Smooth muscle cell (in vitro differentiated cells): ENCODE measurements at regions not wholly inside any gene's neighbourhood (a gene's known extent, or its start where the extent isn't known, plus 50 kb on each side); places are given as distances from the start of the nearest gene placed in this dataset.

Experiments
- DNase-seq: peaks from one replicate; lab custom pipeline; 2025; ENCODE audit not compliant: unreplicated experiment; lab: John Stamatoyannopoulos, UW
- H2AFZ ChIP-seq: fragments of 200-600 bp; sonication (generic); 2 replicates; pipeline ENCODE4 v1.6.0; 2016; ENCODE audit warnings: antibody characterized with exemption, low read depth, mild to moderate bottlenecking
- H3F3A ChIP-seq: fragments of 200-600 bp; sonication (generic); 2 replicates; pipeline ENCODE4 v1.6.0; 2017; ENCODE audit warnings: antibody characterized with exemption, low read depth
- H3K27ac ChIP-seq: fragments of 200-600 bp; sonication (generic); 2 replicates; pipeline ENCODE4 v1.5.1; 2016; ENCODE audit warnings: low read depth, mild to moderate bottlenecking
- H3K27me3 ChIP-seq: fragments of 200-600 bp; sonication (generic); 2 replicates; pipeline ENCODE4 v1.6.1; 2016; ENCODE audit warnings: low read depth, mild to moderate bottlenecking
- H3K36me3 ChIP-seq: fragments of 200-600 bp; sonication (generic); 2 replicates; pipeline ENCODE4 v1.5.1; 2016; ENCODE audit warnings: low read depth
- H3K4me1 ChIP-seq: fragments of 200-600 bp; sonication (generic); 2 replicates; pipeline ENCODE4 v1.5.1; 2016; ENCODE audit warnings: low read depth
- H3K4me2 ChIP-seq: fragments of 200-600 bp; sonication (generic); 2 replicates; pipeline ENCODE4 v1.6.0; 2016; ENCODE audit warnings: mild to moderate bottlenecking
- H3K4me3 ChIP-seq: fragments of 200-600 bp; sonication (generic); 2 replicates; pipeline ENCODE4 v1.5.1; 2016; ENCODE audit warnings: mild to moderate bottlenecking
- H3K79me2 ChIP-seq: fragments of 200-600 bp; sonication (generic); 2 replicates; pipeline ENCODE4 v1.6.0; 2016; ENCODE audit warnings: low read depth, mild to moderate bottlenecking
- H3K9ac ChIP-seq: fragments of 200-600 bp; sonication (generic); 2 replicates; pipeline ENCODE4 v1.6.0; 2016; ENCODE audit warnings: low read depth
- H3K9me3 ChIP-seq: fragments of 200-600 bp; sonication (generic); replicated peaks from 2 replicates; pipeline ENCODE4 v1.5.1; 2016; ENCODE audit warnings: low read depth
- H4K20me1 ChIP-seq: fragments of 200-600 bp; sonication (generic); 2 replicates; pipeline ENCODE4 v1.6.0; 2016; ENCODE audit warnings: low read depth
- CTCF ChIP-seq: fragments of 200-600 bp; sonication (generic); IDR thresholded peaks from 2 replicates; pipeline ENCODE4 v1.5.1; 2017; ENCODE audit warnings: borderline replicate concordance, mild to moderate bottlenecking, antibody characterized with exemption; ENCODE audit not compliant: insufficient read depth, poor library complexity, severe bottlenecking
- WGBS: methylation state at CpG from one replicate; pipeline ENCODE4 v1.1.7; 2016; ENCODE audit warnings: low lambda C conversion rate; 5-methylcytosine and 5-hydroxymethylcytosine counted together

DNA sequence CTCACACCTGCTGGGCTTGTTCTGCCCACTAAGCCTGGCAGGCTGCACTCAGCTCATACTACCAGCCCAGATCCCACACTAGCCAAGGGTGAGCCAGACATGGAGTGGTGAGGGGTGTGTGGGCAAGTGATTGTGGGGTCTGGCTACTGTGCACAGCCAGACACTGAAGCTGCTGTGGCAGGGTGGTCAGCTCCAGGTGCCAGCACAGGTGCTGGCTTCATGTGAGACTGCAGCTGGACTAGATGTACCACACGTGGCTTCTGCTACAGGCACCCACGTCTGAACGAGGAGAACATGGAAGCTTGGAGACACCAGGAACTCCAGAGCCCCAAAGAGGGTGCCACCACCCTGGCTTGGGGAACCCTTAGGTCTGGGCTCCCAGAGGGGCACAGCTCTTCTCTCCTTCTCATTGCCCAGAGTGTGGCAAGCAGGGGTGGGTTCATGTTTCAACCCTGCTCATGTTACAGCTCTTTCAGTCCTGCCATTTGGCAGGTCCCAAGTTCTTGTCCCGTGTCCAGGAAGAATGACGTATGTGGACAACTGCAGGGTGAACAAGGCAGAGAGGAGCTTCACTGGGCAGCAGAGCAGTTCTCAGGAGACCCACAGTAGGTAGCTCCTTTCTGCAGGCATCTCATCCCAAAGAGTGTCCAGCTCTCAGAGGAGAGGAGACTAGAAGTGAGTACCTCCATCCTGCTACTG is 1624.2 kb upstream of the TMEFF2 start:
- H3K9ac ChIP-seq: no peak overlapping the region
- WGBS: 84% methylated on average over 5 of the region's 5 CpGs
- no peaks in the 10 kb centered on the region for H3K4me1 ChIP-seq
- no peak overlapping the region for H3K4me2 ChIP-seq
- H2AFZ ChIP-seq: no peak overlapping the region
- H3K4me3 ChIP-seq: no peak overlapping the region
- H3K27ac ChIP-seq: no peak overlapping the region
- no peak for TF ChIP-seq CTCF
- no peaks in the 10 kb centered on the region for H4K20me1 ChIP-seq
- no peaks in the 10 kb centered on the region for H3F3A ChIP-seq
- no peaks in the 10 kb centered on the region for H3K9me3 ChIP-seq
- no peak for DNase-seq
- no peaks in the 10 kb centered on the region for H3K36me3 ChIP-seq
- no peaks in the 10 kb centered on the region for H3K79me2 ChIP-seq
- H3K27me3 ChIP-seq: no peaks in the 10 kb centered on the region

- Histone ChIP-seq H3F3A (no peaks in the 10 kb centered on the region), H3K9ac (no peak overlapping the region), H4K20me1 (no peaks in the 10 kb centered on the region), H3K4me1 (no peaks in the 10 kb centered on the region), H3K9me3 (no peaks in the 10 kb centered on the region), H3K27ac (no peak overlapping the region), H3K27me3 (no peaks in the 10 kb centered on the region), H3K79me2 (no peaks in the 10 kb centered on the region), H3K4me2 (no peak overlapping the region), H3K36me3 (no peaks in the 10 kb centered on the region), H3K4me3 (no peak overlapping the region), H2AFZ (no peak overlapping the region)
- TF ChIP-seq CTCF: no peak
- DNase-seq: no peak
Measured at GRCh38 chr2:193816008-193816407, 1621.3 kb upstream of the TMEFF2 start.

GRCh38 chr2:193810533-193810932 is 1615.8 kb upstream of the TMEFF2 start:
- no peaks in the 10 kb centered on the region for H3K36me3 ChIP-seq
- no peaks in the 10 kb centered on the region for H3K4me1 ChIP-seq
- no peak for TF ChIP-seq CTCF
- no peak overlapping the region for H2AFZ ChIP-seq
- no peak for DNase-seq
- H3K27me3 ChIP-seq: no peaks in the 10 kb centered on the region
- 92% methylated on average over 3 of the region's 3 CpGs for WGBS
- no peak overlapping the region for H3K27ac ChIP-seq
- H3K4me3 ChIP-seq: no peak overlapping the region
- no peaks in the 10 kb centered on the region for H3K9me3 ChIP-seq
- H3K79me2 ChIP-seq: no peaks in the 10 kb centered on the region
- H3F3A ChIP-seq: no peaks in the 10 kb centered on the region
- no peak overlapping the region for H3K9ac ChIP-seq
- H3K4me2 ChIP-seq: no peak overlapping the region
- no peaks in the 10 kb centered on the region for H4K20me1 ChIP-seq

DNA sequence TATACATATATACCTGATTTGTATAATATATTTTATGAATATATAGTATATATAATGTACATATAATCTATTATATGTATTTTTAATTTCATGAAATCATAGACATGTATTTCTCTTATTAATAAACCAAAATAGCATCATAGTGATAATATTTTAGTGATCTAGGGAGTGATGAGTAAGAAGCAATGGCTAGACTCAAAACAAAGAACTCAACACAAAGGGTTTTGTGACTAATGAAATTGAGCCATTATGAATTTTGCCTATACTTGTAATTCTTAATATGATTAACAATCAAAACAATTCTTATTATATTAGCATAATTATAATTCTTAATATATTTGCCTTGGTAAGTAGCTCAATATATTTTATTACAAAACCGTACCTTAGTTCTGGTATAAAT is 1614.1 kb upstream of the TMEFF2 start:
- no peak overlapping the region for H3K27ac ChIP-seq
- no peaks in the 10 kb centered on the region for H3K9me3 ChIP-seq
- no peaks in the 10 kb centered on the region for H3F3A ChIP-seq
- no peak overlapping the region for H2AFZ ChIP-seq
- no peaks in the 10 kb centered on the region for H3K4me1 ChIP-seq
- H3K4me2 ChIP-seq: no peak overlapping the region
- no peaks in the 10 kb centered on the region for H3K36me3 ChIP-seq
- H3K79me2 ChIP-seq: no peaks in the 10 kb centered on the region
- no peak overlapping the region for H3K4me3 ChIP-seq
- no peaks in the 10 kb centered on the region for H3K27me3 ChIP-seq
- 83% methylated on average over 1 of the region's 1 CpG for WGBS
- no peak for TF ChIP-seq CTCF
- no peak for DNase-seq
- H3K9ac ChIP-seq: no peak overlapping the region
- no peaks in the 10 kb centered on the region for H4K20me1 ChIP-seq
